HG03045 (cell line): ENCODE measurements at regions not wholly inside any gene's neighbourhood (a gene's known extent, or its start where the extent isn't known, plus 50 kb on each side); places are given as distances from the start of the nearest gene placed in this dataset.
"Not testable (repeated sequence)": the region's sequence is repeated elsewhere in the genome, so short reads cannot be mapped to it uniquely, and the experiment has no call there.

Experiments used
- ATAC-seq: cut with Tn5 transposase; IDR thresholded peaks from one replicate; pipeline ENCODE4 v1.9.1; 2021; ENCODE audit warnings: mild to moderate bottlenecking, moderate library complexity; ENCODE audit not compliant: unreplicated experiment

DNA sequence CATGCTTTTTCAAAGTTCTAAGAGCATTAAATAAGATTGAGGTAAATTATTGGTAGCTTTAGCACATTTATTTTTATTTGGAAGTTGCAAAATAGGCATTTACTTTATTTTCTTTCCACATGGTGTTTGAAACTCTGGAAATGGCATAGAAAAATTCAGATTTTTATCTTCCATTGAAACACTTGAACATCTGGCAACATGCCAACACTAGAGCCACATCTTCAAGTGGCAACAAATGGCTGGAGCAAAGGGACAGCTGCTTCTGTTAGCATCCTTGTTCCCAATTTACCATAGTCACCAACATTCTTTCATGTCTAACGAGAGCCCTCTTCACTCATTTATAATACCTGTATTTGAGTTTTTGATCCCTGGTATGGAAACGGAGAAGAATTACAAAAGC, 539.9 kb downstream of the ZNF608 start:
- no peak for ATAC-seq

GRCh38 chr5:124203303-124203702, 543.1 kb downstream of the ZNF608 start:
- ATAC-seq, result no peak

DNA sequence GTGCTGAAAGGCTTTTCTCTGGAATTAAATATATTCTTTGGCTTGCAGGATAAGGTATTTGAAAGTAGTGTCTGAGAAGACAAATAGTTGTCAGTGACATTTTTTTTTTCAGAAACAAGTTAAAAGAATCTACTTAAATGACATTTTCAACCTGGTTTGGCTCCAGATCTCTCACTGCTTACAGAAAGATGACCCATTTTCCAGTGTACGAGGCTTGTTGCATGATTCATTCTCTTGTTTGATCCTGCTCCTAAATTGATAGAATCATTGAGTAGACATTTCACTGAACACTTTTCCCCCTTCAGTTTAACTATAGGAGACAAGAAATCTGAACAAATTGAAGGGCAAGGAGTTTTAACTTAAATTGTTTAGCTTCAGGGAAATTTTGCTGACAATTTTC, 546.1 kb downstream of the ZNF608 start:
- ATAC-seq, result no peak

- no peak for ATAC-seq
Measured at GRCh38 chr5:124199893-124200292, 546.5 kb downstream of the ZNF608 start.

DNA sequence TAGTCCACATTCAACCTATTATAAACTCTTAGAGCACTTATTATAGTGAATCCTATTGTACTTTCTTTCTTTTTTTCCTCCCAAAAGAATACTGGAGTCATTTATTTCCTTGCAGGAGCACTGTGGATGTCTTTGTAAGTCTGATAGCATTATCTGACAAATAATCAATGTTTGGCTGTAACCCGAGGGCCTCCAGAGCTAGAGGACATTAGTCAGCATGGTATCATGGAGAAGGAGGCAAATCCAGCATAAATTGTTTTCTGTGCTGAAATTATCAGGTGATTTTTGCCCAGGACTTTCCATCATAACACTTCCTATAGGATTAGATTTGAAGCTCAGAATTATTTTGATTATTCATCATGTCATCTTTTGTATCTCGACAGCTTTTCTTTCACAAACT, 551.0 kb downstream of the ZNF608 start:
- no peak for ATAC-seq

- no peak for ATAC-seq
Measured at GRCh38 chr5:124194282-124194681, 552.2 kb downstream of the ZNF608 start.

DNA sequence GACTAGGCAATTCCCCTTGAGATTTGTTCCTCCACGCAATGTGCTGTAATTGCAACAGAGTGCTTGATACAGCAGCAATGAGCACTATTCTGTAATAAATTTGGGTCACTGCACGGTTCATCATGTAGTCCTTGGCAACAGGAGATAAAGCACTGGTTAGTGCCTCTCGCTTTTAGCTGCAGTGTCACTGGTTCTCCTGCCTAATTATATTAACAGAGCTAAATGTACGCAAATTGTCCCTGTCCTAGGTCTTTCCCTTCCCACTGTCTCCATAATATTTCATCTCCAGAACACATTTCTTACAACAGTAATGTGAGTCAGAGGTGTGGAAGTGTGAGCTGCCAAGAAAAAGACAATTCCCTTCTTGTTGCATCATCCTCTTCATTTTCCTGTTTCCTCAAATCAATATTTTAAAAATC, 553.1 kb downstream of the ZNF608 start:
- ATAC-seq, result no peak

- ATAC-seq, result no peak
Measured at GRCh38 chr5:124192716-124193115, 553.7 kb downstream of the ZNF608 start.

DNA sequence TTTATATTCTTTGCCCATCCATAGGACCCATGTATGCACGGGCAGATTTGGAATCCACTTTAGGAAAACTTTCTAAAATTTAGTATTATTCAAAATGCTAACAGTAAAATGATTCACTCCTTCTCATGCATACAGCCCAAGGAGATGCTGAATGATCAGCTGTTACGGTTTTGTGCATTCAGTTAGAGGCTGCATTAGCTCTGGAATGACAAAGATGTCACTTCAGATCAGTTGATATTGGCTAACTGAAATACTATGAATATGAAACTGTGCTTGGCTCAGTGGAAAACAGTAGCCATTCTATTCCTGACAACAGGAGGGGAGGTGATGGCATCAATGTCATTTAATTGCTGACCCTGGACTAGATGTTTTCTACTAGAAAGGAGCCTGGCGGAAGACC, 560.7 kb downstream of the ZNF608 start:
- ATAC-seq, result no peak

- ATAC-seq, result peak; percentile 49
Measured at GRCh38 chr5:124182133-124182532, 564.3 kb downstream of the ZNF608 start.

DNA sequence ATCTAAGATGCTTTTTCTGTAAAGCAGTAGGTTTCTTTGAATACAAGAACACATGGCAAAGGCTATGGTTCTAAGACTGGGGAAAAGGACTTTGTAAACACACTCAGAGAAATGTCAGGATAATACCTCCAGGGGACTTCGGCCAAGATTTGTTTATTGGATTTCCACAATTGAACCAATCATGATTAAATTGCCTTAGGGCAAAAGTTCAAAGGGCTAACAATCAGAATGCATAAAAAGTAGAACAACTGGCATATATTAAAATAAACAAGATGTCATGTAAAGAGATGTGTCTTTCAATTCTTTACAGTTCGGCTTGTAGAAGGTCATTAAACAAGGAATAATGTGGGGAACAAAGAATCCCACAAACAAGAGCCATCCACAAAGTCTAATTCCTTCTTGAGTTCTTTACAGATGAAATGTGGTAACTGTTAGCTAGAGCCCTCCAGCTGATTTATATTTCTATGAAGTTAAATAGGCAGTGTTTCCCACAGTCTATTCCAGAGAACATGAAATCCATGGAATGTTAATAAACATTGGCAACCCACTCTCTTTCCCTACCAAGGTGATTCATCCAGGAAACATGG, 565.5 kb downstream of the ZNF608 start:
- ATAC-seq, result no peak

DNA sequence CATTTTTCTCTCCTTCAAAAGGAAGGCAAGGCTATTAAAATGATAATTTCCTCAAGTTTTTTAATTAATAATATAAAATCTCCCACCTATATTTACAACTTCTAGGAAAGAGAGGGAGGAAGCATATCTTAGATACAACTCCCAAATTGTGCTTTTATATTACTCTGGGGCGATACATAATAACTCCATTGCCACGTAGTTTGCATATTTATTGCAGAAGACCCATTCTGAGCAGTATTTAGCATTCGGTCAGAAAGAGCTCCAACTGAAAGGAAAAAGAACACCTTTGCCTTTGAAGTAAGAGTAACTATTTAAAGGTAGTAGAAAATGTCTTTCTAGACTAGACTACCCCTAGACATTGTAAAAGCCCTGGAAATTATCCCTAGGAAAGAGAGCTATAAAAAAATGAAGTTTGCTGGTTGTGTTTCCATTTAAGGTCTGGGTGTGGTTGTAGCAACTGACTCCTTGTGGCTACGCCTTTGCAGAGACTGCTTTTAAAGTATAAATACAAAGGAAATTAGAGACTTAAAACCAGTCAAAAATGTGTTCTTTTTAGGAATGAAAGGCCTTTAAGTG, 566.1 kb downstream of the ZNF608 start:
- ATAC-seq, result no peak

DNA sequence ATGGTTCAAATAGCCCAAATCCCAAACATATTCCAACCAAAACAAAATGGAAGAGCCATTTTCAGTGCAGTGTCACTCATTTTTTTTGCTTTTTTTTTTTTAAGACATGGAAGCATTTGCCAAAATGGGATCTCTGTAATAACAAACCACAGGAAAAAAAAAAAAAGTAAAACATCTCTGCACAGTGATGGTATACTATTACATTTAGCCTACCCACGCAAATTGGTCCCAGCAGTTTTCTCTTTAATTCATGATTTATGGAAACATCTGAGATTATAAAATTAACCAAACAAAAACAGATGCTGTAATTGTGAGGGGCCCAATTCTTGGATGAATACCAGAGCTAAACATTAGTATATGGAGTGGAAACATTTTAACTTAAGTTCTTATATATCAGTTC, 566.6 kb downstream of the ZNF608 start:
- no peak for ATAC-seq

GRCh38 chr5:124178050-124178449, 568.4 kb downstream of the ZNF608 start:
- ATAC-seq, result no peak

DNA sequence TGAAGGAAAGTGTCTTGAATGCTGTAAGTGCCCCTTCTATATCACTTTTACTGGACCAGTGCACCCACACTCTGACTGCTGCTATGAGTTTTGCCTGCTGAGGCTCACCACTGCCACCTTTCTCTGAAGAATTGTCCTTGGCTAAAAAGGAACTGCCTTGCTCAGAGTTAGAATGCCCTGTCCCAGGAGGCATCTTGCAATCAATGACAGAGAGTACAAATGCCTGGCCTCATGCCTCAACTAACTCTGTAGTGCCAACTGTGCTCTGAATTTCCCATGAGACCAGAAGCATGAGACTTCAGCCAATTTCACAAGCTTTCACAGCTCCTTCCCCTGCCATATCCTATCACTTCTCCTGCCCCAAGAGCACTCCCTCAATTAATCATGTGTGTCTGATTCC, 569.7 kb downstream of the ZNF608 start:
- no peak for ATAC-seq

DNA sequence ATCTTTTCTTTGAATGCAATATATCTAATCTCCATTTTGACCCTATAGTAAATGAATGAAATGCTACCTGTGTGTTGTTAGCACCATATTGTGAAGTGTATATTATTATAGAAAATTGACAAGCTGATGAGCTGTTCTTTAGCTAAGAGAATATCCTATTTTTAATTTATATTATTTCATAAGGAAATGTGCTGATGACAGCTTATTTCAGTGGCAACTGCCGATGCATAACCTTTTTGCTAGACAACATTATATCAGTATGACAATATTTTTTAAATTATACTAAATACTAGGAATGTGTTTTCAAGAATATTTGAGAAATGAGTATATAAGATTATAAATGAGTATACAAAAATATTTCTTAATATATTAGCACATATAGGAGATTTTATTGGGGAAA, 573.1 kb downstream of the ZNF608 start:
- ATAC-seq, result no peak

DNA sequence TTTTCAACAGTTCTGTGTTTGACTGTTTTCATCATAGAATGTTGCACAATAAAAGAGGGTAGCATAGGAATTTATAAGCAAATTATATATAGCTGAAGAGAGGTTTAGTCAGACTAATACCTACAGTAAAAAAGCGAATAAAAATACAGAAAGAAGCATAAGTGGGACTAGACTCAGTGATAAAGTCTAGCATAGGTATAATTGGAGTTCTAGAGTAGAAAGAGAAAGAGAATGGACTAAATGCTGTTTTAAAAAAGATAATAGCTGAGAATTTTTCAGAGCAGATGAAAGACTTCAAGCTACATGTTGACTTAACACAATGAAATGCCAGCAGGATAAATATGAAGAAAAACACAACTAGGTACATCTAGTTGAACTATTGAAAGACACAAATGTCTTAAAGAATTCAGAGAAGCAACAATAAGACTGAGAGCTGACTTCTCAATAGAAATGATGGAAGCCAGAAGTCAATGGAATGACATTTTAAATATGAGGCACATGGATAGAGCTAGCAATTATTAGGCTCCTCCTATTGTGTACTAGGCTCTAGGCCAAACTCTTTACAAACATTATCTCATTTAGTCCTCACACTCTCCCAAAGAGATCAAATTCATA, 573.9 kb downstream of the ZNF608 start:
- no peak for ATAC-seq

GRCh38 chr5:124168093-124168492, 578.3 kb downstream of the ZNF608 start:
- not testable (repeated sequence) for ATAC-seq

- ATAC-seq, result no peak
Measured at GRCh38 chr5:124162767-124163532, 583.5 kb downstream of the ZNF608 start.

DNA sequence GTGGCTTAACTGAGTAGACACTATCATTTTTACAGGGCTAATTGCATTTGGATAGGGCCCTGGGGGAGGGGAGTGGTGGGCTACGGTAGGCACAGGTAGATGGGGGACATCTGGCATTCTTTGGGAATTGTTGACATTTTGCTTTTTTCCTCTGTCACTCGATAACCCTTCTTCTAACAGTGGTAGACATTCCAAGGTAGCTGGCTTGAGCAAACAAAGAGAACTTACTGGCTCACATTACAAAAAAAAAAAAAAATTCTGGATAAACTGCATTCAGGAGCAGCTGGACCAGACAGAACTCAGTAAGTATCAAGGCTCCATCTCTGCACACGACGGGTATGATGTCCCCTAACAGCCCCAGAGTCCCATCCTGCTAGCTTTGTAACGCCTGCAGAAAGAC, 585.2 kb downstream of the ZNF608 start:
- ATAC-seq, result no peak

DNA sequence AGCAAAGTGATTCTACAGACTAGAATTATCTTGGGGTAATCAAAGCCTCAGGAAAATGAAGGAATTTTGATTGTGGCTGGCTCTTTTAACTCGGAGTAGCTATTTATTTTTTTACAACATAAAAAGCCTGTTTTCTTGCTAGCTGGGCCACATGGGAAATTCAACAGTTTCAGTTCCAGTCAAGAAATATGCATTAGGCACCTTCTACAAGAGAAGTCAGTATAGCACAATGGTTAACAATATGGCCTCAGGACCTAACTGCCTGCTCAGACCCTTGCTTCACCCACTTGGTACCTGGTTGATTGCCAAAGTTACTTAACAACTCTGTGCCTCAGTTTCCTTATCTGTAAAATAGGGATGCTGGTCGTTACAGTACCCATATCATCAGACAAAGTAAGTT, 586.2 kb downstream of the ZNF608 start:
- ATAC-seq, result no peak

DNA sequence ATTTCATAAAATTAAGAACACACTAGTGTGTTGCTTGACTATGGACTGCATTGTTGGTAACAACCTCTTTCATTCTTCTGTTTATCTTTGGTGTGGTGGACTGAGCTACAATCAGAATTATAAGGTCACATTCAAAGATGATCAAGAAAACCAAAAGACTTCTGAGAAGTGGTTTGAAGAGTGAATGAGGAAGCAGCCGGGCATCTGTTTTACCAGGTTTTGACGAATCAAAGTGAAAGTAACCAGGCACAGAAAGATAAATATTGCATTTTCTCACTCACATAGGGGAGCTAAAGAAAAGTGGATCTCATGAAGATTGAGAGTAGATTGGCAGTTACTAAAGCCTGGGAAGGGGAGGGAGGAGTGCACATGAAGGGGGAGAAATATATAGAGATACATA, 589.1 kb downstream of the ZNF608 start:
- no peak for ATAC-seq
